Right ventricle myocardium superior (tissue), 1 donor: ENCODE measurements at regions not wholly inside any gene's neighbourhood (a gene's known extent, or its start where the extent isn't known, plus 50 kb on each side); places are given as distances from the start of the nearest gene placed in this dataset.

Experiments
- ATAC-seq: fragments of 200-7000 bp; cut with Tn5 transposase; one replicate; pipeline ENCODE4 v1.9.1; 2020; ENCODE audit warnings: mild to moderate bottlenecking; ENCODE audit not compliant: poor library complexity
- DNase-seq: peaks from one replicate; pipeline ENCODE4 v3.0.0-alpha.2; 2020
- intact Hi-C: fragments of 100-400 bp; cut with DNase I; formaldehyde crosslinking; loops from one replicate; pipeline ENCODE4 v1.11.2; 2022
- donor health status: DM: no; HTN: yes; CAD: no; lungs with severe emphysema.

GRCh38 chr3:188036375-188037194, 117.4 kb upstream of the LPP start:
- intact Hi-C loops = loop anchor here (10.0 kb wide), 1 partner anchor 292 kb away; the partner anchor contains the start of gene BCL6
- DNase-seq = no peak
- peak; percentile 82 for ATAC-seq

GRCh38 chr3:188037195-188037718, 116.7 kb upstream of the LPP start:
- ATAC-seq = peak; percentile 90
- no peak for DNase-seq

GRCh38 chr3:188037965-188038581, 115.9 kb upstream of the LPP start:
- intact Hi-C loops = loop anchor here (10.0 kb wide), 1 partner anchor 293 kb away; the partner anchor contains the start of gene BCL6
- ATAC-seq = no peak

More at GRCh38 chr3:188037195-188037718, 116.7 kb upstream of the LPP start:
- intact Hi-C loops = loop anchor here (10.0 kb wide), 1 partner anchor 292 kb away; the partner anchor contains the start of gene BCL6

GRCh38 chr3:188041193-188041592, 112.8 kb upstream of the LPP start:
- DNase-seq (no peak), ATAC-seq (no peak)
- intact Hi-C loops = no loop called here

More at GRCh38 chr3:188037965-188038581, 115.9 kb upstream of the LPP start:
- DNase-seq = no peak

- DNase-seq = no peak
- no peak for ATAC-seq
- intact Hi-C loops = no loop called here
These were observed 112.1 kb upstream of the LPP start for GRCh38 chr3:188041895-188042294.

- DNase-seq (no peak), ATAC-seq (peak; percentile 57)
- intact Hi-C loops = no loop called here
These were observed 111.5 kb upstream of the LPP start for GRCh38 chr3:188042466-188042865.

GRCh38 chr3:188043891-188044290, 110.1 kb upstream of the LPP start:
- ATAC-seq (no peak), DNase-seq (no peak)
- intact Hi-C loops = no loop called here

- ATAC-seq (no peak), DNase-seq (no peak)
- intact Hi-C loops = no loop called here
These were observed 107.3 kb upstream of the LPP start for GRCh38 chr3:188046561-188047211.

- DNase-seq (no peak), ATAC-seq (no peak)
- intact Hi-C loops = no loop called here
These were observed 106.4 kb upstream of the LPP start for GRCh38 chr3:188047536-188047935.

- no peak for ATAC-seq
- intact Hi-C loops = loop anchor here (5.0 to 10.0 kb wide), 2 partner anchors 105 to 902 kb away; partner anchors contain the start of gene LPP
- no peak for DNase-seq
These were observed 104.1 kb upstream of the LPP start for GRCh38 chr3:188049606-188050530.

- ATAC-seq = peak; percentile 62
- DNase-seq = peak; percentile 75
- intact Hi-C loops = loop anchor here (5.0 to 10.0 kb wide), 2 partner anchors 103 to 901 kb away; partner anchors contain the start of gene LPP
These were observed 102.2 kb upstream of the LPP start for GRCh38 chr3:188051801-188052168.

GRCh38 chr3:188052169-188053035, 101.6 kb upstream of the LPP start:
- intact Hi-C loops = loop anchor here (5.0 to 10.0 kb wide), 2 partner anchors 102 to 900 kb away; partner anchors contain the start of gene LPP
- peak; percentile 90 for DNase-seq
- peak; percentile 95 for ATAC-seq

GRCh38 chr3:188053036-188053340, 101.0 kb upstream of the LPP start:
- no peak for ATAC-seq
- no peak for DNase-seq
- intact Hi-C loops = loop anchor here (5.0 to 10.0 kb wide), 2 partner anchors 102 to 899 kb away; partner anchors contain the start of gene LPP

GRCh38 chr3:188053710-188054380, 100.1 kb upstream of the LPP start:
- intact Hi-C loops = loop anchor here (5.0 to 10.0 kb wide), 2 partner anchors 101 to 898 kb away; partner anchors contain the start of gene LPP
- DNase-seq = no peak
- no peak for ATAC-seq

GRCh38 chr3:188054541-188054940, 99.4 kb upstream of the LPP start:
- intact Hi-C loops = loop anchor here (5.0 to 10.0 kb wide), 2 partner anchors 100 to 898 kb away; partner anchors contain the start of gene LPP
- DNase-seq = no peak
- ATAC-seq = no peak

GRCh38 chr3:188055388-188055787, 98.6 kb upstream of the LPP start:
- ATAC-seq = no peak
- no peak for DNase-seq
- intact Hi-C loops = loop anchor here (10.0 kb wide), 1 partner anchor 99 kb away; the partner anchor contains the start of gene LPP
